AG08395 (cell line): ENCODE measurements at regions not wholly inside any gene's neighbourhood (a gene's known extent, or its start where the extent isn't known, plus 50 kb on each side); places are given as distances from the start of the nearest gene placed in this dataset.

Experiments used
- DNase-seq: peaks from one replicate; pipeline ENCODE4 v3.0.0; 2012; ENCODE audit warnings: mixed read lengths, low spot score

GRCh38 chr2:196224756-196225155 is 53.4 kb upstream of the STK17B start:
- DNase-seq = no peak

GRCh38 chr2:196225213-196225612 is 53.8 kb upstream of the STK17B start:
- DNase-seq = peak; percentile 84

- DNase-seq = no peak
These were observed 54.8 kb upstream of the STK17B start for GRCh38 chr2:196226058-196226706.

- DNase-seq = no peak
These were observed 55.3 kb upstream of the STK17B start for GRCh38 chr2:196226707-196227065.

DNA sequence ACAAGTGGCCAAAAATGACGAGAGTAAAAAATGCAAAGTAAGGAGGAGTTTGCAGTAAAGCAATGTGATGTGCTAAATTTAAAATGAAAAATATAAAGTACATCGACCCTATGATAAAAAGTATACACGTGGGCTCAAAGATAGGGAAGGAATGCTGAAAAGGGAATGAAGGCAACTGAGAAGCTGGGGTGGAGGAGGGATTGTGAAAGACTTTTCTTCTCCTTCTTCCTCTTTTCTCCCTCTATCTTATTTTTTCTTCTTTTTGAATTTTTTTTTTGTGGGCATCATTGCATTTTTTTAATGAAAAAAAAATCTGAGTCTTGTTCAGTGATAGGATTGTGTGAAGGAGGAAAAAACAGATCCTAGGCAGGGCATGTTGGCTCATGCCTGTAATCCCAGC is 57.6 kb upstream of the STK17B start:
- DNase-seq = no peak

GRCh38 chr2:196230061-196230854 is 58.9 kb upstream of the STK17B start:
- no peak for DNase-seq

DNA sequence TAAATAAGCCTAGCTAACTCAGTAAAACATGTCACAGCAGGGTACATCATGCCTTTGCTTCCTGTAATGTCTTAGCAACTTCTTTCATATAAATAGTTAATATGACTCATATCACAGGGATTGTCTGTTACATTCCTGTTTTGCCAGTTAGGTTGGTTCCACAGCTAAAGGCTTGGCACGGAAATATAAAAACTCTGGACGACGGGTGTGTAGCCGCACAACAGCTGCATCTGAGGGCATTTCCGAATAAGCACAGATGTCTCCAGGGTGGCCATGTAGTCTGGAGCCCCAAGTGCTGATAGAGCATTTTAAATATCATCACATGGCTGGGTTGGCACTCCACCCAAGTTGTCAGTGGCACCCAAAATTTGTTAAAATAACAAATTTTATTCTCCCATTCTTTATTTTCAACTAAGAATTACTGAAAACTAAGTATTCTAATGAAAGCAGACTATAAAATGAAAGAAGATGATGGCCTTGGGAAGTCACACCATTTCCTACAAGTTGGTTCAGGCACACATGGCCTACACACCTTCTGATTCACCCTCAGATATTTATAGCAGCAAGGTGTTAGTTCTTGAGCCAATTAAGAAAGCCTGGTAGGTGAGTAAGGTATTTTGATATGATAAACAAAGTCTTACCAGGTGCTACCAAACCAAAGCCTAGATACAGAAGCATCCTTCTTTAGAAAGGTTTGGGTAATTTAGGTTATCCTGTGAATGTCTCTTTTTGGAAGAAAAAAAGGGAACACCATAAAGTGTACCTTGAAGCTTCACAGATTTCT is 61.8 kb upstream of the STK17B start:
- DNase-seq = peak; percentile 70

GRCh38 chr2:196233805-196234475 is 62.6 kb upstream of the STK17B start:
- DNase-seq = no peak

GRCh38 chr2:196234672-196235071 is 63.3 kb upstream of the STK17B start:
- peak; percentile 61 for DNase-seq

- no peak for DNase-seq
These were observed 67.5 kb upstream of the STK17B start for GRCh38 chr2:196238836-196239380.

GRCh38 chr2:196239622-196240587 is 68.5 kb upstream of the STK17B start:
- DNase-seq = no peak

DNA sequence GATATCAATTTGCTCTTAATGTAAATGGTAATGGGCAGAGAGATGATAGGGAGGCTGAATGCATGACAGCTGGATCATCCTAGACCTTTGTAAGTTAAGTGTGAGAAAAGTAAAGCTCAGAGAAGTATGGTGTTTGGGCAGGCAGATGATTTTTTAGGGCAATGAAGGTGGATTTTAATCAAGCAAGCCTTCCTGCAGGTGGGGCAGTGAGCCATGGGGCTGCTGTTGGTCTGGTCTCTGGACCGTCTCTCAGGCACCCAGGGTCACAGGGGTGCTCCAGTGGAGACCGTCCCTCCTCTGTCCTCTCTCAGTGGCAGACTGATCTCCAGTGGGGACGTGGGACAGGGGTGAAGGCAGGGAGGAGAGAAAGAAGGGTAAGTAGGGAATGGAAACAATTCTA is 69.8 kb upstream of the STK17B start:
- DNase-seq = no peak

GRCh38 chr2:196242131-196242620 is 70.8 kb upstream of the STK17B start:
- no peak for DNase-seq

GRCh38 chr2:196244516-196244915 is 73.1 kb upstream of the STK17B start:
- DNase-seq = no peak

- no peak for DNase-seq
These were observed 73.6 kb upstream of the STK17B start for GRCh38 chr2:196244966-196245365.

DNA sequence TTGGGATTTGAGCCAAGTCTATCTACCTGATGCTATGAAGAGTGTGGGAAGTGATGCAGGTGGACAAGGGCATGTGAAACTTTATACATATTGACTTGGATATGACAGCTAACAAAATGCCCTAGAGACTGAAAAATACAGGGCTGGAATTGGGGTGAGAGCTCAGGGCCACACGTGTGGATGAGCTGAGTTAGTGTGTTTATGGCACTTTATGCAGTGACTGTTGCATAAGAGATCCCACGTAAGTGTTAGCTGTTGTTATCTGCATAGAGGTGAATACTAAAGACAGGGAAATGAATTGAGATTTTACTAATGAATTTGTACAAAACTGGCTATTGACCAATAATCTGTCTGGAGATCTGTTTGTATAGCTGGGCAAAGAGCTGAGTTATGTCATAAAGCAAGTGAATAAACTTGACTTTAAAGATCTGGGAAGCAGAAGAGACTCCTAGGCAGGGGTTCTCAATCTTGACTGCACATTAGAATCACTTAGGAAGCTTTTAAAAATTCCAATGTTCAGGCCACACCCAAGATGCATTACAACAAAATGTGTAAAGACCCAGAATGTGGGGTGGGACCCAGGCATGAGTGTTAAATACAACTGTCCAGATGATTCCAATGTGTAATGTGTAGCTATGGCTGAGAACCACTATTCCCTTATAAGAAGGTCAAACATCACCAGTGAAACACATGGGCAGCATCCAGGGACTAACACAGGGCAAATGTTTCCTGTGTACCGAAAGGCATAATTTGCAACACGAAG is 74.2 kb upstream of the STK17B start:
- no peak for DNase-seq

- DNase-seq = no peak
These were observed 76.0 kb upstream of the STK17B start for GRCh38 chr2:196247114-196247975.

DNA sequence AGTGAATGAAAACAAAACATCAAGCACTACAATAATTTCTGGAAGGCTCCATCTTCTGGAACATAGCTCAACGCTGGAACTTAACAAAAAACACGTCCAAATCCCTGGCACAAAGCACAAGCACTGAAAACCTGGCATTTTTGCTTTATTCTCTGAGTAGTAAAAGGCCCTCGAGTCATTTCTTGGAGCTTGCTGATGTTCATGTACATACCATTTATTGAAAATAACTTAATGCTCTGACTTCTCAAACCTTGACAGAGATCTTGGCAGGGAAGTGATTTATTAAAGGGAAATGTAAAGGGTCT is 76.5 kb upstream of the STK17B start:
- DNase-seq = no peak

DNA sequence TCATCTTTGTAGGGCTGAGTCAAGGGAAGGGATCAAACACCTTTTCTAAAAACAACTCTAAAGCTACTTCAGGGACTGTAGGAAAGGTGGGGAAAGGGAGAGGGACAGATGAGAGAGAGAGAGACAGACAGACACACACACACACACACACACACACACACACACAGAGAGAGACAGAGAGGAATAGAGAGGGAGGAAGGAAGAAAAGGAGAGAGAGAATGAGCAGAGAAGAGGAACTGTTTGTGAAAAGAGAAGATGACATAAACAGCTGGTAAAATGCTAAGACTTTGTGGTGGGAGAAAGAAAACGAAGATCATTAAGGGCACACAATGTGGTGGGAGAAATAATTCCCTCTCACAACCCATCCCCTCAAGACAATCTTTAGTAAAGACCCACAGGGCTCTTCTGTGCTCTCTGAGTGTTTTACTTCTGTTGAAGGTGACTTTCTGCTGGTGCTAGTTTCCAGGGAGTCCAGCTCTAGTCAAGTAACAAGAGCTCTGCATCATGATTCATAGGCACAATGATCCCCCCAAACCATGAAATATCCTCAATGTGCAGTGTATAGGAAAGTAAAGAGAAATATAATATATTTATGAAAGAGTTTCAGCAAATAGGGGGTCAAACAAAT is 77.2 kb upstream of the STK17B start:
- no peak for DNase-seq
